HCT116 (cell line): ENCODE measurements at regions not wholly inside any gene's neighbourhood (a gene's known extent, or its start where the extent isn't known, plus 50 kb on each side); places are given as distances from the start of the nearest gene placed in this dataset.

Source experiments
- ATAC-seq: fragments of 200-7000 bp; cut with Tn5 transposase; 2 replicates; pipeline ENCODE4 v1.9.1; 2020; ENCODE audit warnings: mild to moderate bottlenecking, moderate library complexity
- BruUV-seq: library from RNA; stranded (reverse); fragments of 400-500 nt; replicated peaks from 2 replicates; lab custom pipeline; 2021; lab: Mats Ljungman, UMichigan
- CTCF ChIA-PET: fragments of 300-600 bp; sonication (Branson Sonifier 250); formaldehyde crosslinking; loops from one replicate; lab custom pipeline; 2021; ENCODE audit warnings: antibody characterized with exemption; lab: Charles Lee
- POLR2A ChIA-PET: fragments of 300-600, 350-600 bp; sonication (Branson Sonifier 250); formaldehyde crosslinking; loops from one replicate; lab custom pipeline; 2021; ENCODE audit warnings: antibody characterized with exemption; lab: Charles Lee
- RAD21 ChIA-PET, 2 experiments: fragments of 300-600 bp; sonication (Branson Sonifier 250); formaldehyde crosslinking; loops; one replicate each; lab custom pipeline; 2023; ENCODE audit warnings: low total read pairs in 2 of 2; ENCODE audit not compliant: uncharacterized antibody in 2 of 2, unreplicated experiment in 2 of 2, low non-redundant PET in 1 of 2; lab: Charles Lee
- DNase-seq: peaks from one replicate; pipeline ENCODE4 v3.0.0-alpha.2; 2010; ENCODE audit warnings: low read depth, low spot score
- H2AFZ ChIP-seq: fragments of 200-600 bp; shearing (Covaris generic), sonication (generic); 2 replicates; pipeline ENCODE4 v1.6.1; 2017; ENCODE audit warnings: low read depth, mixed run types, mixed read lengths, antibody characterized with exemption, low read length; ENCODE audit not compliant: poor library complexity, severe bottlenecking
- H3K27ac ChIP-seq: 2 replicates; pipeline ENCODE4 v1.5.1; 2012; ENCODE audit warnings: low read depth, low read length
- H3K27me3 ChIP-seq: fragments of 200-600 bp; sonication (generic); 2 replicates; pipeline ENCODE4 v1.6.1; 2016; ENCODE audit warnings: mixed run types, low read length, mixed read lengths; ENCODE audit not compliant: insufficient read depth
- H3K36me3 ChIP-seq, 2 experiments: fragments of 200-500 bp in 1 of 2; fragments of 200-600 bp in 1 of 2; sonication (Bioruptor generic) in 1 of 2; sonication (generic) in 1 of 2; 2 replicates each; pipeline versions ENCODE4 v1.5.1 to v1.6.1; 2014 to 2016; ENCODE audit warnings: low read length in 2 of 2, inconsistent platforms in 1 of 2, mixed read lengths in 1 of 2, mixed run types in 1 of 2; ENCODE audit not compliant: insufficient read depth in 2 of 2, control insufficient read depth in 1 of 2
- H3K4me1 ChIP-seq, 2 experiments: fragments of 200-600 bp in 1 of 2; sonication (generic) in 1 of 2; 2 replicates each; pipeline versions ENCODE4 v1.5.1 to v1.6.1; 2012 to 2017; ENCODE audit warnings: low read length in 2 of 2, inconsistent platforms in 1 of 2, mild to moderate bottlenecking in 1 of 2, mixed read lengths in 1 of 2, mixed run types in 1 of 2, moderate library complexity in 1 of 2; ENCODE audit not compliant: insufficient read depth in 2 of 2, control insufficient read depth in 1 of 2
- H3K4me2 ChIP-seq: fragments of 200-600 bp; sonication (generic); 2 replicates; pipeline ENCODE4 v1.6.1; 2017; ENCODE audit warnings: mixed run types, low read length, mixed read lengths
- H3K4me3 ChIP-seq, 2 experiments: fragments of 200-600 bp in 1 of 2; sonication (generic) in 1 of 2; replicated peaks in 1 of 2; 2 replicates each; pipeline ENCODE4 v1.5.1; 2011 to 2016; ENCODE audit warnings: low read length in 2 of 2, control low read depth in 1 of 2, low read depth in 1 of 2, mild to moderate bottlenecking in 1 of 2, mixed read lengths in 1 of 2, mixed run types in 1 of 2
- H3K79me2 ChIP-seq: fragments of 200-600 bp; sonication (generic); 2 replicates; pipeline ENCODE4 v1.6.1; 2017; ENCODE audit warnings: mild to moderate bottlenecking, mixed run types, low read length, moderate library complexity, mixed read lengths; ENCODE audit not compliant: insufficient read depth
- H3K9ac ChIP-seq: fragments of 200-600 bp; sonication (generic); 2 replicates; pipeline ENCODE4 v1.6.1; 2016; ENCODE audit warnings: low read length, mixed read lengths
- H3K9me2 ChIP-seq: fragments of 200-600 bp; sonication (generic), shearing (Covaris generic); 2 replicates; pipeline ENCODE4 v1.6.1; 2017; ENCODE audit warnings: mixed run types, mild to moderate bottlenecking, moderate library complexity; ENCODE audit not compliant: insufficient read depth
- H3K9me3 ChIP-seq, 2 experiments: fragments of 200-500 bp in 1 of 2; fragments of 200-600 bp in 1 of 2; sonication (Bioruptor generic) in 1 of 2; sonication (generic) in 1 of 2; 2 replicates each; pipeline ENCODE4 v1.6.1; 2014 to 2017; ENCODE audit warnings: low read length in 2 of 2, mixed read lengths in 2 of 2, inconsistent platforms in 1 of 2, low read depth in 1 of 2, mild to moderate bottlenecking in 1 of 2, mixed run types in 1 of 2, moderate library complexity in 1 of 2; ENCODE audit not compliant: control insufficient read depth in 1 of 2, insufficient read depth in 1 of 2
- H4K20me1 ChIP-seq: fragments of 200-600 bp; sonication (generic), shearing (Covaris generic); 2 replicates; pipeline ENCODE4 v1.6.1; 2017; ENCODE audit warnings: mixed run types, mild to moderate bottlenecking, moderate library complexity; ENCODE audit not compliant: insufficient read depth
- ELF1 ChIP-seq: IDR thresholded peaks from 2 replicates; pipeline ENCODE4 v1.6.1; 2012; ENCODE audit warnings: low read depth, borderline replicate concordance
- EZH2 ChIP-seq: fragments of 200-600 bp; sonication (generic); IDR thresholded peaks from 2 replicates; pipeline ENCODE4 v1.6.1; 2017; ENCODE audit warnings: antibody characterized with exemption, mixed run types
- SP1 ChIP-seq: IDR thresholded peaks from 2 replicates; pipeline ENCODE4 v1.6.1; 2012; ENCODE audit warnings: low read depth
- ZFX ChIP-seq: fragments of 450-650 bp; IDR thresholded peaks from 2 replicates; pipeline ENCODE4 v1.6.1; 2017
- intact Hi-C: fragments of 100-400 bp; cut with micrococcal nuclease; formaldehyde crosslinking; loops from 2 replicates; pipeline ENCODE4 v1.10.0; 2022
- TF ChIP-seq, protein P1 (sequence below): IDR thresholded peaks from 2 replicates; pipeline ENCODE4 v1.6.1; 2012

DNA sequence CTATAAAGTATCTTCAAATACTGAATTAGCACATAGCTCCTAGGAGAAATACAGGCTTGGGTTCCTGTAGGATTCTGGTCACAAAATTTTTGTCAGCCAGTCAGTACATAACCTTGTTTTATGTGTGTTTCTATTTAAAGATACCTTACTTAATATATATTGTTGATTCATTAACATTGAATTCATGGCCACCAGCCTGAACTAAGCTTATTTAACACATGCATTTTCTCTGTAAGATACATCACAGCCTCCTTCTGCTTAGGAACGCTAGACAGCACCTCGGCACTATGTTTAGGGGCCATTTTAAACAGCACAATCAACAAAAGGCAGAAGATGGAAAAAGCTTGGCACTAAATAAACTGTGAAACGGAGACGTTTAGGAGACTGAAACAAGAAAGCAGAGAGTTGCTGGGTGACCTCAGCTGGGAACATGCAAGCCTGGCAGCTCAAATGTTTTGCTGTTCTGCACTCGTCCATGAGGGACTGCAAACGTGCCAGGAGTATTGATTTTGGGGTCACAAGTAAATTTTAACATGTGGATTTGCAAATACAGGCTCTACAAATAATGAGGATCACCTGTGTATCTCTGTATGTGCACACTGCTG lies 432.2 kb upstream of the TPM1 start:
- Histone ChIP-seq H4K20me1 (no peaks in the 10 kb centered on the region), H3K36me3 (no peaks in the 10 kb centered on the region), H3K4me3 (no peak overlapping the region)
- no peak for TF ChIP-seq ZFX
- TF ChIP-seq SP1 = no peak
- TF ChIP-seq, all 23 proteins: peak for 0
- Histone ChIP-seq H2AFZ (no peak overlapping the region), H3K27ac (no peak overlapping the region), H3K79me2 (no peaks in the 10 kb centered on the region), H3K9ac (no peak overlapping the region), H3K4me2 (no peak overlapping the region), H3K9me3 (no peaks in the 10 kb centered on the region), H3K4me1 (peaks cover 5 to 23% of the 10 kb centered on the region in 2 experiments; a peak in 3 of 4 replicates), H3K27me3 (no peaks in the 10 kb centered on the region), H3K9me2 (no peaks in the 10 kb centered on the region)
- DNase-seq = no peak
- POLR2A ChIA-PET = no interaction called here
- no peak for ATAC-seq
- intact Hi-C loops = no loop called here
- RAD21 ChIA-PET = no interaction called here
- CTCF ChIA-PET = interaction anchor here (0.6 kb wide), 1 partner anchor 10 kb away, joined by 4 read pairs; no protein-coding TSS in a partner anchor
- no TSS peak for BruUV-seq

DNA sequence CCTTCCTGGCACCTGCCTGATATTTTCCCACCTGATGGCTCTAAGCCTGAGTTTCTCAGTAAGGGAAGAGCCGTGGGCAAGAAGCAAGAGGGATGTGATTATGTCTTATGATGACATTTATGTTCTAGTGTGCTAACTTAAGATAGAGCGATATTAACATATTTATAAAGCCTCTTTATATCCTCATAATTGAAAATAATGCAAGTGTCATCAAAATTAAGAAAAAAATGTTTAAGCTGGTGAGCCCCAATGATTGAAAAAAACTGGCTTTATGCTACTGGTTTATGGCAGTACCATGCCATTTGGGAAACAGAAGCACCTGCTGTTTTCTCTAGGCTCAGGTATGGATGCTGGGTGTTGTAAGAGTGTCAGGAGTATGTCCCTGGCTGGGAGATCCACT lies 431.5 kb upstream of the TPM1 start:
- no peak for ATAC-seq

More for the DNA sequence above, 431.5 kb upstream of the TPM1 start:
- Histone ChIP-seq H2AFZ (no peak overlapping the region), H3K4me1 (peaks cover 5 to 23% of the 10 kb centered on the region in 2 experiments; a peak in 3 of 4 replicates), H3K27me3 (no peaks in the 10 kb centered on the region), H3K4me3 (no peak overlapping the region), H3K4me2 (no peak overlapping the region), H3K36me3 (no peaks in the 10 kb centered on the region)
- ChIA-PET CTCF (interaction anchor here (0.6 kb wide), 1 partner anchor 10 kb away, joined by 4 read pairs; no protein-coding TSS in a partner anchor), POLR2A (no interaction called here), RAD21 (no interaction called here)
- intact Hi-C loops = no loop called here
- no peak for DNase-seq
- TF ChIP-seq ELF1 (no peak), EZH2 (no peak)
- TF ChIP-seq, protein P1, sequence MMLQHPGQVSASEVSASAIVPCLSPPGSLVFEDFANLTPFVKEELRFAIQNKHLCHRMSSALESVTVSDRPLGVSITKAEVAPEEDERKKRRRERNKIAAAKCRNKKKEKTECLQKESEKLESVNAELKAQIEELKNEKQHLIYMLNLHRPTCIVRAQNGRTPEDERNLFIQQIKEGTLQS = no peak
- TF ChIP-seq, all 23 proteins: peak for 0
- Histone ChIP-seq H3K9me2 (no peaks in the 10 kb centered on the region), H3K9ac (no peak overlapping the region), H3K9me3 (no peaks in the 10 kb centered on the region), H3K79me2 (no peaks in the 10 kb centered on the region), H4K20me1 (no peaks in the 10 kb centered on the region), H3K27ac (no peak overlapping the region)
- no TSS peak for BruUV-seq
